ENCODE measurements at regions not wholly inside any gene's neighbourhood (a gene's known extent, or its start where the extent isn't known, plus 50 kb on each side); places are given as distances from the start of the nearest gene placed in this dataset.

DNA sequence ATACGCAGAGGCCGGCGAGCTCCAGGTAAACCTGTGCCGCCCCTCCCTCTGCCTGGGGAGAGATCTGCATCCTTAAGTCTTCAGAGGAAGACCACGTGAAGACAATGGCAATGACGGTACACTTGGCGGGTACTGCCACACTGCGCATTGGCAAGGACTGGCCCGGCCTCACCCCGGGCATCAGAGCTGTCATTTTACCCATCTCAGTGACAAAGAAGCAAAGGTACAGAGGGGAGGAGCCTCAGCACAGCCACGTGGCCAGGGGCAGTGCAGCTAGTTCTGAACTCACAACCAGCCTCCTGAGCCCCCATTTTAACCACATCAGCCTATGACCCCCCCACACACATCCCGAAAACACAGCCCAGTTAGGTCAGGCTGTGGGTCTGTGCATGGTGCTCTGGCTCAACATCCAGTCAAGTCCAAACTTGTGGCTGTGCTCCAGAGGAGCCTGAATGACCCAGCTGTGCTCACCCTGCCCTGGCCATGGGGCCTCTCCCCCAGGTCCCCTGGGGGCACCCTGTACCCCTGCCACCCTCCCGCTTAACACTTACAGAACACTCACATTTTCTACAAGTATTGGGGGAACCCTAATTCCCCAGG, 80.6 kb downstream of the C16orf95 start:
- Histone ChIP-seq H3K36me3 (ENCODE audit: control insufficient read depth, insufficient read depth, low read length) (no peaks in the 10 kb centered on the region), H3K4me1 (ENCODE audit: control insufficient read depth, insufficient read depth, low read length) (no peaks in the 10 kb centered on the region), H3K27ac (ENCODE audit: insufficient read depth, low read depth, low read length, poor library complexity, severe bottlenecking) (no peak overlapping the region), H3K9me3 (ENCODE audit: control insufficient read depth, low read length) (no peaks in the 10 kb centered on the region), H3K4me3 (ENCODE audit: insufficient read depth, low read depth, low read length) (no peak overlapping the region), H3K27me3 (ENCODE audit: control insufficient read depth, insufficient read depth, low read length, poor library complexity, severe bottlenecking) (no peaks in the 10 kb centered on the region)
- 91 to 93% methylated on average over 13 of the region's 13 CpGs for WGBS, 2 experiments

DNA sequence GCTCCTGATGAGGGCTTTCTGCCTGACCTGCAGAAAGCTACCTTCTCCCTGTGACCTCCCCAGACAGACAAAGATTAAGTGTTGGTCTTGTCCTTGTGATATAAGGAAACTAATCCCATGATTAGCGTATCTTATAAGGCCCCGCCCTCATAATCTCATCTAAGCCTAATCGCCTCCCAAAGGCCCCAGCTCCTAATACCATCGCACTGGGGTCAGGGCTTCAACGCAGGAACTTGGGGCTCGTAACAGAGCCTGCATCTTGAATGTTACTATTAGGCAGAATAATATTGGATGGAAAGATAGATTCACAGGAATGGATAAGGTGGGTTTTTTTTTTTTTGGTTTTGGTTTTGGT, 78.9 kb downstream of the C16orf95 start:
- H3K9me3 ChIP-seq (ENCODE audit: control insufficient read depth, low read length): no peaks in the 10 kb centered on the region
- H3K4me3 ChIP-seq (ENCODE audit: insufficient read depth, low read depth, low read length): no peak overlapping the region
- H3K27ac ChIP-seq (ENCODE audit: insufficient read depth, low read depth, low read length, poor library complexity, severe bottlenecking): no peak overlapping the region
- no peaks in the 10 kb centered on the region for H3K27me3 ChIP-seq (ENCODE audit: control insufficient read depth, insufficient read depth, low read length, poor library complexity, severe bottlenecking)
- WGBS, 2 experiments: 95 to 97% methylated on average over 6 of the region's 6 CpGs
- H3K36me3 ChIP-seq (ENCODE audit: control insufficient read depth, insufficient read depth, low read length): no peaks in the 10 kb centered on the region
- H3K4me1 ChIP-seq (ENCODE audit: control insufficient read depth, insufficient read depth, low read length): peaks cover 13% of the 10 kb centered on the region

DNA sequence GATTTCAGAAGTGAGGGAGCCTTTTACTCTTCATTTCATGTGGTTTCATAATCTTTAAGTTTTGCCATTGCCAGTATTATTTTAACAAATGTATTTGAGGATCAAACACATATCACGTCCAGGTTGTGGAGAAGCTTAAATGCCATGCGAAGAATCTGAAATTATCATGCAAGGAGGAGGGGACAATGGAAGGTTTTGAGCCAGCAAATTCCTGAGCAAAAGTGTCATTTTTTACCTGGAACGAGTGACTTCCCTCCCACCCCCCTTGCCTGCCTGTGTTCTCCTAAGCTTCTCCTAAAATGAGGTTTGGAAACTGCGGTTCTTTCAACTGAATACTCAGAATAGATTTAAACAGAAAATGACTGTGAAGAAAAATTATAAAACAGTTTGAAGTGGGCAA, 77.6 kb downstream of the C16orf95 start:
- Histone ChIP-seq H3K36me3 (ENCODE audit: control insufficient read depth, insufficient read depth, low read length) (no peaks in the 10 kb centered on the region), H3K27ac (ENCODE audit: insufficient read depth, low read depth, low read length, poor library complexity, severe bottlenecking) (no peak overlapping the region), H3K27me3 (ENCODE audit: control insufficient read depth, insufficient read depth, low read length, poor library complexity, severe bottlenecking) (no peaks in the 10 kb centered on the region), H3K4me3 (ENCODE audit: insufficient read depth, low read depth, low read length) (no peak overlapping the region), H3K9me3 (ENCODE audit: control insufficient read depth, low read length) (no peaks in the 10 kb centered on the region), H3K4me1 (ENCODE audit: control insufficient read depth, insufficient read depth, low read length) (peaks cover 16% of the 10 kb centered on the region)
- WGBS, 2 experiments: 77 to 82% methylated on average over 3 to 4 of the region's 4 CpGs

DNA sequence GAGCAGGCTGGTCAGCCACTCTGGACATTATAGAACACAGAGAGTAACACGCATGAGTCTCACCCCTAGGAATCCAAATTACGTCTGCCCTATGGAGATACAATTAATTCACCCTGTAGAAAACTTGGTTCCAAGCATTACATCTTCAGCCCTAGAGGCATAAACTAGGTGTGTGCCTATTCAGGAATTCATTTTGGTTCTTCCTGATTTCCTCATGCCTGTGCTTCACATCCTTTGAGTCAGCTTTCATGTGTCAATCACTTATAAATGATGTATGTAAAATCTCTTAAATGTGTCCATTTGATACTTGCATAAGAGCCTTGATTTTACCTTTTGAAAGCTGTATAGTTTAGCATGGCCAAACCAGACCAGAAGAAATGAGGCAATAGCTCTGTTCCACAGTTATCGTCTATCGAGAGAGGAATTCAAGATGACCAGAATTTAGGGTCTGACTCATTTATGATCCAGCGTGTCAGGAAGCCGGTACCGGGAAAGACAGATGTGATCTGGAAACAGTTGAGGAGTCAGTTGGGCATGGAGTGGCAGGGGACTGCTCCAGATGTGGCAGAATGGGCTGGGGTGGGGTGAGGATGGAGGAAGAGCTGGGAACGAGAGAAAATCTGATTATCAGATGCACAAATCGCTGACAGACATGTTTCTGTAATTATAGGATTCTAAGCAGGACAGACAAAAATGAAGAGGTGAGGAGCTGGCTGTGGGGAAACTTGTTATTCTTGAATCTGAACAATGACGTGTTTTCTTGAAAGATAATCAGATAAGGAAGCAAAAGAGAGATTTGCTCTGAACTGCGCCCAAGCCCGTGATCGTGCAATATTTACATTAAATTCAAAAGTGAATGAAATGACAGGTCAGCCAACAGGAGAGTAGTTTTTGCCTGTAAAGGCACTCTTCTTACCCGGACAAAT, 76.7 kb downstream of the C16orf95 start:
- no peaks in the 10 kb centered on the region for H3K36me3 ChIP-seq (ENCODE audit: control insufficient read depth, insufficient read depth, low read length)
- H3K27me3 ChIP-seq (ENCODE audit: control insufficient read depth, insufficient read depth, low read length, poor library complexity, severe bottlenecking): no peaks in the 10 kb centered on the region
- H3K4me3 ChIP-seq (ENCODE audit: insufficient read depth, low read depth, low read length): no peak overlapping the region
- no peak overlapping the region for H3K27ac ChIP-seq (ENCODE audit: insufficient read depth, low read depth, low read length, poor library complexity, severe bottlenecking)
- peaks cover 24% of the 10 kb centered on the region for H3K4me1 ChIP-seq (ENCODE audit: control insufficient read depth, insufficient read depth, low read length)
- H3K9me3 ChIP-seq (ENCODE audit: control insufficient read depth, low read length): no peaks in the 10 kb centered on the region
- WGBS, 2 experiments: 95% methylated on average over 14 of the region's 14 CpGs

DNA sequence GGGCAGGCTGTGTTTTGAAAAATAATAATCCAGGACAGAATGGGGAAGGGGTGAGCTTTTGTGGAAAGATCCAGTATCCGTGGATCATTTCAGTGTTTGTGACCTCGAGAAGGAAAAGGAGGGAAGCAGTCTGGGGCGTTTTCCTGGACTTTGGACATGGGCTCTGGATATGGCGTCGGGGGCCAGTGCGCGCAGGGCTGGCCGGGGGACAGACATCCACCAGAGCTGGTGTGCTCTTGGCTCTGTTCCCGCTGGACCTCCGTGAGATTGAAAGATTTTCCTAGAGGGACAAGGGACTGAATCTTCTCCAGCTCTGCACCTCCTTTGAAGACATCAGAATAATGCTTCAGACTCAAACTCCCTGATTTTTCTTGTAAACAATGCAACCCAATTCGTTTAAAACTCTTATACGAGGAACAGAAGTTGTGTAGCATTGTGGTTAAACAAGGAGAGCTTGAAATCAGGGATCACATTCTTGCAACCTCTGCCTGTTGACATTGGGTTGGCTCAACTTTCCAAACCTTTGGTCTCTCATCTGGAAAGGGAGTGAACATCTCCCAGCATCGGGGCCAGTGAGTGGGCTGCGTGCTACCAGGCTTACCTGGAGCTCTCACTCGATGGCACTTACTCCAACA, 75.9 kb downstream of the C16orf95 start:
- Histone ChIP-seq H3K36me3 (ENCODE audit: control insufficient read depth, insufficient read depth, low read length) (no peaks in the 10 kb centered on the region), H3K9me3 (ENCODE audit: control insufficient read depth, low read length) (no peaks in the 10 kb centered on the region), H3K4me3 (ENCODE audit: insufficient read depth, low read depth, low read length) (no peak overlapping the region), H3K27me3 (ENCODE audit: control insufficient read depth, insufficient read depth, low read length, poor library complexity, severe bottlenecking) (no peaks in the 10 kb centered on the region), H3K4me1 (ENCODE audit: control insufficient read depth, insufficient read depth, low read length) (peaks cover 26% of the 10 kb centered on the region), H3K27ac (ENCODE audit: insufficient read depth, low read depth, low read length, poor library complexity, severe bottlenecking) (no peak overlapping the region)
- WGBS, 2 experiments: 91 to 96% methylated on average over 14 to 15 of the region's 15 CpGs

DNA sequence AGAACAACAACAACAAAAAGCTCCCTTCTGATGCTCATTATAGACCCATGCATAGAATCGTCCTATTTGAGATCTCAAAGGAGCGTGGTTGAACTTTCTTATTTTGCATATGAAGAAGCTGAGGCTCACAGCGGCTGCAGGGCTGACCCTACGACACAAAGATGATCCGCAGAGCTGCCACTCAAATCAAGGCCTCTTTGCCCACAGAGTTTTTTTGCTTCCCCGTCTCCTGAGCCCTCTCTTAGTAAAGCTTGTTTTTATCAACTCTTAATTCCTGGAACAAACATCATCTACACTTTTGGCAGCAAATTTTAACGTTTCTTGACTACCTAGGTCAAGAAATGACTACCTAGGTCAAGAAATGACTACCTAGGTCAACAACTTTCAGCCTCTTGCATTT, 73.7 kb downstream of the C16orf95 start:
- Histone ChIP-seq H3K27me3 (ENCODE audit: control insufficient read depth, insufficient read depth, low read length, poor library complexity, severe bottlenecking) (no peaks in the 10 kb centered on the region), H3K36me3 (ENCODE audit: control insufficient read depth, insufficient read depth, low read length) (no peaks in the 10 kb centered on the region), H3K4me1 (ENCODE audit: control insufficient read depth, insufficient read depth, low read length) (peaks cover 26% of the 10 kb centered on the region), H3K4me3 (ENCODE audit: insufficient read depth, low read depth, low read length) (no peak overlapping the region), H3K9me3 (ENCODE audit: control insufficient read depth, low read length) (no peaks in the 10 kb centered on the region), H3K27ac (ENCODE audit: insufficient read depth, low read depth, low read length, poor library complexity, severe bottlenecking) (no peak overlapping the region)
- 22 to 23% methylated on average over 7 of the region's 7 CpGs for WGBS, 2 experiments

DNA sequence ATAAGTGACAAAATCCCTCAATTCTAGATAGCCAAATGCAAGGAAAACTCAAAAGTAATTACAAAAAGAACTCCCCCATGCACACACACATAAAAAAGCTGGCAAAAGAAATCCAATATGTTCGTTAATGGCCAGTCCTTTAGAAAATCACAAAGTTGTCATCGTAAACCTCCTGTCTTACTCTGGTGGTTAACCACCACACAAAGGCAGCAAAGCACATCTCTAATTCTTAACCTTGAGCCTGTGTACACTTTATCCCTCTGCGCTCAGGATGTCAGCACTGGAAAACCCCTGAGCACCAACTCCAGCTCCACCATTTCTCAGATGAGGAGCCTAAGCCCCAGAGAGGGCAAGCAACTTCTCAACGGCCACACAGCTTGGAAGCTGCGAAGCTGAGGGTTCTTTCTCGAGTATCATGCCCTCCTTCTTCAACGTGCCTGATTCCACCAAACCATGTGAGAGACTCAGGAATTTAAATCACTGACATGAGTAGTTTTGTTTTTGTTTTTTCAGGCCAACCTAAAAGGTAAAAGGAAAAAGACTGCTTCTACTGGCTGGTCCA, 72.5 kb downstream of the C16orf95 start:
- Histone ChIP-seq H3K36me3 (ENCODE audit: control insufficient read depth, insufficient read depth, low read length) (no peaks in the 10 kb centered on the region), H3K27ac (ENCODE audit: insufficient read depth, low read depth, low read length, poor library complexity, severe bottlenecking) (no peak overlapping the region), H3K9me3 (ENCODE audit: control insufficient read depth, low read length) (no peaks in the 10 kb centered on the region), H3K27me3 (ENCODE audit: control insufficient read depth, insufficient read depth, low read length, poor library complexity, severe bottlenecking) (no peaks in the 10 kb centered on the region), H3K4me3 (ENCODE audit: insufficient read depth, low read depth, low read length) (no peak overlapping the region), H3K4me1 (ENCODE audit: control insufficient read depth, insufficient read depth, low read length) (peaks cover 26% of the 10 kb centered on the region)
- 83 to 91% methylated on average over 7 of the region's 7 CpGs for WGBS, 2 experiments

DNA sequence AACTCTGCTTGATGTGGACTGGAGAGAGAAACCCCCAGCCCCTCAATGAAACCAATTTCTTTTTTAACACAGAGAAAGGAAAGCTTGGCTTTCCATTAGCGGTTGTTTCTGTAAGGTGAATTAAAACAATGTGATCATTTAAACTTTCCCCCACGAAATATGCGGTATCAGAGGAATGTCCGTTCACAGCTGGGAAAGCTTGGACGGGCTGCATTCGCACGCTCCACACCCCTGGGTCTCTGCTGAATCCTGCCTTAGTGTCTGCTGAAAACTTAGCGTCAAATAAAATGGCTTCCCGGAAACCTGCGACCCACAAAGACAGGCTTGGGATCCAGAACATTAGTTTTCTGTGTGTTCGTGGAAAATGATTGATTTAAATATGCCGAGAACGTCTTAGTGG, 71.7 kb downstream of the C16orf95 start:
- WGBS, 2 experiments: 92 to 93% methylated on average over 13 of the region's 13 CpGs
- H3K4me3 ChIP-seq (ENCODE audit: insufficient read depth, low read depth, low read length): no peak overlapping the region

DNA sequence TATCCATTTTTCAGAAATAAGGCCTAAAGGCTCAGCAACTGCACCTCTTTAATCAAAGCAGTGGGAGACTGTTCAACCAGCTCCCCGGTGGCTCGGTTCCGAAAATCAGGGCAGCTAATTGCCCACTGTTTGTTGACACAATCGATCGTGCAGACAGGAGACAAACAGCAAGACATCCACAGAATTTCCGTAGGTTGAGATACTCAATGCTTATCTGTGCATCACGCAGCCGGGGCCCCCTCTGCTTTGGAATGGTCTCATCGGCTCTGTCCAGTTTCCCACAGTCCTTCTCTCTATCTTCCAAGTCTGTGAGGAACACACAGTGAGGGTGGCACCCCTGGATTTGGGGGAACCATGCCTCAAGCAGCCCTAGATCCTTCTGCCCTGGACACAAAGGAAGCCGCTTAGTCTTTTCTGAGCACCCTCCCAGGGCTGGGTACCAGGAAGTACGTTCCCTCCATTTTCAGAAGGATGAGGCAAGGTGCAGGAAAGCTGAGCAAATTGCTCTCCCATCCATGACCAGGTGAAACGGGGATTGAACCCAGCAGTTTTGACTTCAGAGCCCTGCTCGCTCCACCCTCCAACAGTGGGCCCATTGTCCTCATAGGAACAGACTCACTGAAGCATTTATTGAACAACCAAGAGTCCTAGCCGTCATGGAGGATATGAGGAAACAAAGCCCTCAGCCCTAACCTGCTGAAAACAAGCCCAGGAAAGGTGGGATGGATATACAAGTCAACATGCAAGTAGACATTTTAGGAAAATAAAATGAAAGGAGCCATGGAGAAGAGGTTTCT, 70.7 kb downstream of the C16orf95 start:
- 88% methylated on average over 14 of the region's 14 CpGs for WGBS, 2 experiments
- no peaks in the 10 kb centered on the region for H3K36me3 ChIP-seq (ENCODE audit: control insufficient read depth, insufficient read depth, low read length)

More for the DNA sequence above, 71.7 kb downstream of the C16orf95 start:
- no peaks in the 10 kb centered on the region for H3K9me3 ChIP-seq (ENCODE audit: control insufficient read depth, low read length)
- H3K4me1 ChIP-seq (ENCODE audit: control insufficient read depth, insufficient read depth, low read length): peaks cover 26% of the 10 kb centered on the region
- no peaks in the 10 kb centered on the region for H3K36me3 ChIP-seq (ENCODE audit: control insufficient read depth, insufficient read depth, low read length)
- no peak overlapping the region for H3K27ac ChIP-seq (ENCODE audit: insufficient read depth, low read depth, low read length, poor library complexity, severe bottlenecking)
- H3K27me3 ChIP-seq (ENCODE audit: control insufficient read depth, insufficient read depth, low read length, poor library complexity, severe bottlenecking): no peaks in the 10 kb centered on the region

More for the DNA sequence above, 70.7 kb downstream of the C16orf95 start:
- Histone ChIP-seq H3K9me3 (ENCODE audit: control insufficient read depth, low read length) (no peaks in the 10 kb centered on the region), H3K4me1 (ENCODE audit: control insufficient read depth, insufficient read depth, low read length) (peaks cover 26% of the 10 kb centered on the region), H3K27me3 (ENCODE audit: control insufficient read depth, insufficient read depth, low read length, poor library complexity, severe bottlenecking) (no peaks in the 10 kb centered on the region), H3K4me3 (ENCODE audit: insufficient read depth, low read depth, low read length) (no peak overlapping the region), H3K27ac (ENCODE audit: insufficient read depth, low read depth, low read length, poor library complexity, severe bottlenecking) (no peak overlapping the region)
